HUDEP-2 (cell line): ENCODE measurements at regions not wholly inside any gene's neighbourhood (a gene's known extent, or its start where the extent isn't known, plus 50 kb on each side); places are given as distances from the start of the nearest gene placed in this dataset.

ENCODE experiments used
- DNase-seq, 76 experiments: peaks; one replicate each; lab custom pipeline; 2025; ENCODE audit not compliant: unreplicated experiment in 76 of 76; lab: John Stamatoyannopoulos, UW

GRCh38 chr12:107888789-107889188 lies 114.3 kb downstream of the ASCL4 start:
- no peak for DNase-seq

- peak in 25 of 76 experiments; percentile 1 to 45 (median 14) for DNase-seq
Measured at GRCh38 chr12:107891967-107892366, 117.5 kb downstream of the ASCL4 start.

GRCh38 chr12:107894589-107894988 lies 120.1 kb downstream of the ASCL4 start:
- no peak for DNase-seq

DNA sequence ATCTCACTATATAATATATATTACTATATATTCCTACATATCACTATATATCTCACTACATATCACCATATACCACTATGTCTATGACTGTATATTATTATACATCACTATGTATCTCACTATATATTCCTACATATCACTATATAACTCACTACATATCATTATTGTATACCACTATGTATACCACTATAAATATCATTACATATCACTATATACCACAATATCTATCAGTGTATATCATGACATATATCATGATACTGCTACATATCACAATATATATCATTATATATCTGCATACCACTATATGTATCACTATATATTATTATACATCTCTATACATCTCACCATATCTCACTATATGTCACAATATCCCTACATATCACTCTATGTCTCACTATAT lies 121.5 kb downstream of the ASCL4 start:
- DNase-seq: no peak

DNA sequence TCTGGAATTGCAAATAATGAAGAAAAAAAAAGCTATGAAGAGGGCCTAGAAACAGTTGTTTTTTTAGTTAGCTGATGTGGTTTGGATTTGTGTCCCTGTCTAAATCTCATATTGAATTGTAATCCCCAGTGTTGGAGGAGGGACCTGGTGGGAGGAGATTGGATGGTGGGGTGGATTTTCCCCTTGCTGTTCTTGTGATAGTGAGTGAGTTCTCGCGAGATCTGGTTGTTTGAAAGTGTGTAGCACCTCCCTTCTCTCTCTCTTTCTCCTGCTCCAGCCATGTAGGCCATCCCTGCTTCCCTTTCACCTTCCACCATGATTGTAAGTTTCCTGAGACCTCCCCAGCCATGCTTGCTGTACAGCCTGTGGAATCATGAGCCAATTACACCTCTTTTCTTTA lies 126.1 kb downstream of the ASCL4 start:
- no peak for DNase-seq

DNA sequence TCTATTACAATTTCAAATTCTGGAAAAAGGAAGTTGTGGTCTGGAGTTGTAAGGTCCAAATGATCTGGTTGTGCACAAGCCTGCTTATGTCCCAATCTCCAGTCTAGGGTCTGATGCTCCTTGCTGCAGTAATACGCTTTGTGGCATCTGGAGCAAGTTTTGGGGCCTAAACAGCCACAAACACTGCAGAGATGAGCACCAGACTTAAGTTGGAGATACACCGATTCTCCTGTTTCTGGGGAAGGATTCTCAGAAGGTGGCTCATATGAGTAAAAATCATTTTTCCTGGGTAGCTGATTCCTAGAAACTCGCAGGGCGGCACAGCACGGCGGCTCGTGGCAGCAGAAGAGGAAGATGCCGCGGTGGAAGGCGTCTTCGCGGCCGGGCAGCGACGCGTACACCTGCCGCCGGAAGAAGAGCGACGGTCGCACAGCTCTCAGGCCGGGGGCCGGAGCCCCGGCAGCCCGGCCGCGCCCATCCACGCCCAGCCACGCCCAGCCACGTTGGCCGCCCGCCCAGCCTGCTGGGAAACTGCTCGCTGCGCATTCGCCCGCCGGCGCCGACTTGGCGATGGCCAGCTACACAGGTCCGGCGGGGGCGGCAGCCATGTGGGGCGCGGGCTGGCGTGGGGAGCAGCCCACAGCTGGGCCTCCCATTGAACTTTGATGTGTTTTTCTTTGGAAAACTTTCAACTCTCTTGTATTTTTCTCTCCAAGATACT lies 129.0 kb downstream of the ASCL4 start:
- DNase-seq: peak in 73 of 76 experiments; percentile 4 to 90 (median 68)

DNA sequence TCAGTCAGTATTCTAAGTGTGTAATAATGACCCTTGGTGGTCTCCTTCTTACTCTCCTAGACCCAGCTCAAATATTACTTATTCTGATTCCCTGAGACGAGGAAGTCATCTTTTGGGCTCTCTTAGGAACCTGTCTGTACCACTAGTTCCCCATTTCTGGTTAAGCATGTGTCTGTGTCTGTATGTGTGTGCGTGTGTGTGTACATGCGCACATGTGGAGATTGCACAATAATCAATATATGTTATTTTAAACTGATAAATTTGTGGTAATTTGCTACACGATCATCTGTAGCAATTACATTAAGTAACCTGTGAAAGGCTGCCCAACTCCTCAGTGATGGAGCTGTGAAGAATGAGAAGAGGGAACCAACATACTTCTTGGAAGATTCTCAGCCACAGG lies 132.2 kb downstream of the ASCL4 start:
- no peak for DNase-seq

GRCh38 chr12:107912421-107913004 lies 138.0 kb downstream of the ASCL4 start:
- peak in 70 of 76 experiments; percentile 8 to 88 (median 60) for DNase-seq

DNA sequence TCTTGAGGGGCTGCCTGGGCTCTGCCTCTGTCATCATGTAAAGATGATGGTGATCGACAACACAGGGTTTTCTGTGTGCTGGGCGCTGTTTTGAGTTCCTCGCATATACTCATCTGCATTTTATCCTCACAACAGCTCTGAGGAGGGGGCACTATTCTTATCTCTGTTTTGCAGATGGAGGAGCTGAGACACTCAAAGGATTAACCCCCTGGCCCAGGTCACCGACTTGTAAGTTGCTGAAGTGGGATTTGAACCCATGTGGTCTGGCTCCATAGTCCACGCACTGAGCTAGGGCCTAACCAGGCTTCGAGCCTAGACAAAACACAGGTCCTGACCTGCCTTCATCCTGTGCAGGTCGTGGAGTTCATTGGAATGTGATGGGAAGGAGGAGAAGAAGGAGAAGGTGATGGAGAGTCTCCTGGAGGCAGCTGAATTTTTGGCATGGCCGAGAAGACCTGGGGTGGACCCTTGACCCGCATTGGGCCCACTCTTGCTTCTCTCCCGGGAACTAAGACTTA lies 140.0 kb downstream of the ASCL4 start:
- DNase-seq: no peak

GRCh38 chr12:107917912-107918800 lies 143.7 kb downstream of the ASCL4 start:
- DNase-seq: peak in 2 of 76 experiments; percentile 5 to 15

DNA sequence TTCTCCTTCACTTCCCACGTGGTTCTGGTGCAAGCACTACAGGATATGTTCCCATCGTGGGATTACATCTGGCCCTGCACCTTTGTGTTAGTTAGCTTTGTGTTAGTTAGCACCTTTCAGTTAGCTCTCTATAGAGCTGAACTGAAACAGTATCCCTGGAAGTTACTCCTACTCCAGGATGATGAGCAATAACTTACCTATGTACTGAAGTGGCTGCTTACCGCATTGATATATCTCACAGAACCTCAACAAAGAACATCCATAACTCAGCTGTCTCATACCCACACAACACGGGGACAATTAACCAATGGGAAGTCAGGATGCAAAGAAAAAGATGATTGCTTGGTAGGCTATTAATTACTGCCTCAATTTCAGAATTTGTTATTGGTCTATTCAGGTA lies 146.6 kb downstream of the ASCL4 start:
- no peak for DNase-seq

DNA sequence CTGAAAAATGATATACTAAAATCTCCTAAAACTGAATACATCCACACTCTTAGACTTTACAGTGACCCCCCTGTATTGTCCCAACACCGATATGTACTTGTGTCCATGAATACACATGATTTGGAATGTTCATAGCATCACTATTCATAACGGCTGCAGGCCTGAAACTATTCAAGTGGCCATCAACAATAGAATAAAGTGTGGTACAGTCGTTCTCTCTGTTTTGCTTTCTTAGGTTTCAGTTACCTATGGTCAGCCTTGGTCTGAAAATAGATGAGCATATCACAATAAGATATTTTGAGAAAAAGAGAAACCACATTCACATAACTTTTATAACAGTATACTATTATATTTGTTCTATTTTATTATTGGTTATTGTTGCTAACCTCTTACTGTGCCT lies 150.6 kb downstream of the ASCL4 start:
- no peak for DNase-seq

GRCh38 chr12:107929436-107929835 lies 154.9 kb downstream of the ASCL4 start:
- peak in 4 of 76 experiments; percentile 1 to 12 (median 7) for DNase-seq

DNA sequence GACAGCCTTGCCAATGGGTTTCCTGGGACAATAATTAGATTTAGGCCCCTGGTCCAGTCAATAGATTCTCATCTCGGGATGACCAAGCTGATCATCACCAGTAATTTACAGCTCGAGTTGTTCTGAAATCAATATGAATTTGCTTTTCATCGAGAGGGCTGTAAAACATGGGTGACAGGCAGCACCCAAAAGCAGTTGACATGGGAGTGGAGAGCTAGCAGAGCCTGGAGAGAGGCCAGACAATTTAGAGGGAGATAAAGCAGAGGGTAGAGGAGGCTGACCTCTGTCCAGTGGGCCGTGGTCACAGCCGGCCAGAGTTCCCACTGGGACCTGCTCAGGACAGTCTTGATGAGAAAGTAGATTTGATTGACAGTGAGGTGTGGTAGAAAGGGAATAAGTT lies 157.3 kb downstream of the ASCL4 start:
- DNase-seq: no peak

DNA sequence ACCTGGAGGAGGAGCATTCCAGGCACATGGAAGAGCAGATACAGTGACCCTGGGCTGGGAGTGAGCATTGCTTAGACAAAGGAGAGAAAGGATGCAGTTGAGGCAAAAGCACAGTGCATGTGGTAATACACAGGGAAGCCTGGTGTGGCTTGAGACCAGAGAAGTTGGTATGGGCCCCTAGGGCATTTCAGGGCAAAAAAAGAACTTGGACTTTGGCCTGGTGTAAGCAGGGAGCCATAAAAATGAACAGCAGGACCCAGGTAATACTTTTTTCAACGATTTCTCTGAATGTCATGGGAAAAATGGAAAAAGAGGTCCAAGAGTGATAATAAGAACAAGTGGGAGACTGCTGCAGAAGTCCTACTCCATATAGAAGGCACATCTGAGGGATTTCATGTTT lies 163.9 kb downstream of the ASCL4 start:
- no peak for DNase-seq

- DNase-seq: no peak
Measured at GRCh38 chr12:107948391-107948945, 174.0 kb downstream of the ASCL4 start.

DNA sequence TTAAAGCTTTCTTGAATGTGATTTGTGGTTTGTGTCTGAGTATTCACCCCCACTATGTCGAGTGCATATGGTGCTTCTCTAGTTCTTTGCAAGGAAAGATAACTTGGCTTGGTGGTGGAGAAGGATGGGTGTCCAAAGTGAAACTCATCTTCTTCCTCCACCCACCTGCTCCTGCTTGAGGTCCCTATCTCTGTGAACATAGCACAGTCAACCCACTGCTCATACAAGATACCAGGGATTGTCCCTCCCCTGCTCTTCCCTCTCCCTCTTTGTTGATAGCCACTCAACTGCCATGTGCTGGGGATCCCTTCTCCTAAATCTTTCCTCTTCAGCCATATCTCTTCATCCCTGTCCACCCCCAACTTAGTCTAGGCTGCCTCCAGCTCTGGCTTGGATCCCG lies 176.5 kb downstream of the ASCL4 start:
- DNase-seq: peak in 1 of 76 experiments; percentile 1

DNA sequence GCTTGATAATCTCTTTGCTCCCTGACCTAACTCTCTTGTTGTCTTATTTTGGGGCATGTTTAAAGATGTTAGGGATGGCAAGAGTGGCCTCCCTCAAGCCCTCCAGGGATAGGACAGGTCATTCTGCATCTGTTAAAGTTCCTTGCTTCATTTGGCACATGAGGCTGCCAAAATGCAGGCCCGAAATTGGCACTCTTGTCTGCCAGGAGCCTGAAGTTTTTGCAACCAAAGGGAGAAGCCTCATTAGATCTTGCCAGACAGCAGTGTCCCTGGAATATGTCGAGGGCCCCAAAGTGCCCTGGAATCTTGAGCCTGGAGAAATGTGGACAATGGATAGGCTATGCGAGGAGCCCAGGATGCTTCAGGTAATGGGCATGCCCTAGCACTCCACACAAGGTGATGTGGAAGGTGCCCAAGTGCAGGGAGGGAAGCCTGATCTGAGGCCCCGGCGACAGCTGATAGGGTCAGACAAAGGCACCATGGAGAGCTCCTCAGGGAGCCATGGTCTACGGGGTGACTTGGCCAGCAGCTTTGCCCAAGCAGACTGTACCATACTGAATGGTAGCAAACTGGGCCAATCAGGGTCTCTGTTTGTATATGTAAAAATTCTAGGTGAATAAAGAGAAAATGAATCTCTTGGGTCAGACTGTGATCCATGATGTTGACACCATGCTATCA lies 173.0 kb upstream of the WSCD2 start:
- DNase-seq: peak in 1 of 76 experiments; percentile 2

- DNase-seq: no peak
Measured at GRCh38 chr12:107957459-107957858, 171.6 kb upstream of the WSCD2 start.

DNA sequence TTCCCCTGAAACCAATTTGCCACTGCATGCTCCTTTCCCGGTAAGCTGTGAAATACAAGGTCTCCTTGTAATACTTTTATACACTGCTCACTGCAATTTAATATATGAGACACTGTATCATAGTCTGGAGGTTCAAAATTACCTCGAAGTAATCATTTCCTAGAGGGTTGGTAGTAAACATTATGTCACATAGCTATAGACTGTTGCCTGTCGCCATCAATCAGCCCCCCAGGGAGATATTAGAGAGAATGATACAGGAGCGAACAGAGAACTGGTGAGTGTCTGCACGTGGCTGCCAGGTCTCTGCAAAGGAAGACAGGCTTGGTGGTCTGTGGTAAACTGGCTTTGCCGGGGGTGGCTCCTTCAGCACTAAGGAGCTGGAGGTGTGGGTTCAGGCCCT lies 165.5 kb upstream of the WSCD2 start:
- DNase-seq: no peak
